Activated naive CD4-positive, alpha-beta T cell treated with anti-CD3 and anti-CD28 coated beads, Interleukin-2, amount 10 ng/mL, durations not matched to agents 7 days and 5 days (primary cell): ENCODE measurements at regions not wholly inside any gene's neighbourhood (a gene's known extent, or its start where the extent isn't known, plus 50 kb on each side); places are given as distances from the start of the nearest gene placed in this dataset.

Experiments
- CTCF ChIA-PET: fragments of 350-600 bp; sonication (Branson Sonifier 250); formaldehyde crosslinking; loops from one replicate; lab custom pipeline; 2021; ENCODE audit warnings: antibody characterized with exemption; lab: Charles Lee
- DNase-seq: peaks from one replicate; pipeline ENCODE4 v3.0.0-alpha.2; 2020
- H3K27ac Mint-ChIP-seq: one replicate; pipeline ENCODE4 v1.8.0; 2021; ENCODE audit warnings: mild to moderate bottlenecking, moderate library complexity, mixed read lengths
- H3K27me3 Mint-ChIP-seq: one replicate; pipeline ENCODE4 v1.8.0; 2021; ENCODE audit warnings: mild to moderate bottlenecking, mixed read lengths
- H3K36me3 Mint-ChIP-seq: one replicate; pipeline ENCODE4 v1.8.0; 2021; ENCODE audit warnings: mixed read lengths
- H3K4me1 Mint-ChIP-seq: one replicate; pipeline ENCODE4 v1.8.0; 2021; ENCODE audit warnings: mixed read lengths
- H3K4me3 Mint-ChIP-seq: one replicate; pipeline ENCODE4 v1.8.0; 2021; ENCODE audit warnings: mild to moderate bottlenecking, moderate library complexity, mixed read lengths
- H3K9me3 Mint-ChIP-seq: one replicate; pipeline ENCODE4 v1.8.0; 2021; ENCODE audit warnings: mixed read lengths

- no peak overlapping the region for H3K27ac Mint-ChIP-seq
- no peak overlapping the region for H3K4me3 Mint-ChIP-seq
- DNase-seq, result no peak
- H3K27me3 Mint-ChIP-seq, result peaks cover 8% of the 10 kb centered on the region
- CTCF ChIA-PET, result no interaction called here
- H3K36me3 Mint-ChIP-seq, result no peaks in the 10 kb centered on the region
- H3K9me3 Mint-ChIP-seq, result peaks cover 9% of the 10 kb centered on the region
- no peaks in the 10 kb centered on the region for H3K4me1 Mint-ChIP-seq
These were observed 53.5 kb upstream of the PIP4K2A start for GRCh38 chr10:22767859-22768258.

GRCh38 chr10:22766693-22767092 is 52.3 kb upstream of the PIP4K2A start:
- no peak overlapping the region for H3K27ac Mint-ChIP-seq
- no peaks in the 10 kb centered on the region for H3K36me3 Mint-ChIP-seq
- no peaks in the 10 kb centered on the region for H3K4me1 Mint-ChIP-seq
- DNase-seq, result no peak
- H3K9me3 Mint-ChIP-seq, result peaks cover 7% of the 10 kb centered on the region
- CTCF ChIA-PET, result no interaction called here
- peaks cover 12% of the 10 kb centered on the region for H3K27me3 Mint-ChIP-seq
- H3K4me3 Mint-ChIP-seq, result no peak overlapping the region

DNA sequence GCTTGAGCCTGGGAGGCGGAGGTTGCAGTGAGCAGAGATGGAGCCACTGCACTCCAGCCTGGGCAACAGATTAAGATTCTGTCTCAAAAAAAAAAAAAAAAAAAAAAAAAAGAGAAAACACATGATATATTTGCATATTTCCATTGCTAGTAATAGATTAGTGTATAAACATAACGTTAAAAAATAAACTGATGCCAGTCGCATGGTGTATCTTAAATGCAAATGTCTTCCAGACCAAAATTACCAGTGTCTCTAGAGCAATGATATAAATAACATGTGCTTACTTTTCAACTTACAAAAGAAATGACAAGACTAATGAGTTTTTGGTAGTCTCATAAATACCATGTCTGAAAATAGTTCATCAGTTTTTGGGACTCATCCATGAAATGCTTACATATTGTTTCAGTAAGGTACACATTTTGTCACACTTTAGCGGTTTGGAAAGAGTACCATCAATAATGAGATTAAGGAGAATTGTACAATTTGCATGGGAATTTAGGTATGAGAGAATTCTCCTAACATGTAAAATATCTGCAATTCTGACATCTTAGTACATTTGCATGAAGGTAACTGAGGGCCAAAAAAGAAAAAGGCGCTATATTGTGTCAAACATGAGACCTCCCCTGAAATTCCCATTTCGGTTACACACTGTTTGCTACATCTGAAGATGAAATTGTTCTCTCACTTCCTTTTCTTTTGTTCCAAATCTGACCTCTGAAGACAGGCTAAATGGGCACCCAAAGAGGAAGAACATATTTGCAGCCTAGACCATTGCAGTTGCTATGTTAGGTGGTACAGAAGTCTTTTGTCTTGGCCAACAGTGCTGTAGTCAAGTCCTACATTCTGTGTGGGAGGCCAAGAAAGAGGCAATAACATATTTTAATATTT is 51.5 kb upstream of the PIP4K2A start:
- H3K27ac Mint-ChIP-seq, result no peak overlapping the region
- no peaks in the 10 kb centered on the region for H3K36me3 Mint-ChIP-seq
- no peaks in the 10 kb centered on the region for H3K4me1 Mint-ChIP-seq
- peaks cover 16% of the 10 kb centered on the region for H3K27me3 Mint-ChIP-seq
- CTCF ChIA-PET, result no interaction called here
- no peak overlapping the region for H3K4me3 Mint-ChIP-seq
- no peak for DNase-seq
- H3K9me3 Mint-ChIP-seq, result peaks cover 5% of the 10 kb centered on the region

DNA sequence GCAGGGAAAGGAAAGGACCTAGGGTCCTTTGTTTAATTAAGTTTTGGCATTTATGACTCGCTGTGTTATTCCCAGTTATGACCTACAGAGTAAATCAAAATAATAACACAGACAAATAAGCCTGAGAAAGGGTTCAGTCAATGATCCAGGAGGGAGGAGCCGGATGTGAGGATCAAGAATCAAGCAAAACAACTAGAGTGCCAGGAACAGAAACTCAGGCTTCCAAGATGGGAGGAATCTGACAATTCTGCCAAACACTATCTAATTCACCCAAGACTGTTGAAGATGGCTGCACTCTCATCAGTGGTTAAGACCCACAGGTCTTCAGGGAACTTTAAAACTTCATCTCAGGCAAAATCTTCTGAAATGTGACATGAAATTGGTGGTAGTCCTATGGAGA is 50.3 kb upstream of the PIP4K2A start:
- Mint-ChIP-seq H3K4me1 (no peaks in the 10 kb centered on the region), H3K27ac (no peak overlapping the region), H3K36me3 (no peaks in the 10 kb centered on the region)

More for the DNA sequence above, 50.3 kb upstream of the PIP4K2A start:
- no peak for DNase-seq
- H3K27me3 Mint-ChIP-seq, result peaks cover 16% of the 10 kb centered on the region
- CTCF ChIA-PET, result no interaction called here
- no peak overlapping the region for H3K4me3 Mint-ChIP-seq
- H3K9me3 Mint-ChIP-seq, result peaks cover 2% of the 10 kb centered on the region
